H1 (cell line): ENCODE measurements at regions not wholly inside any gene's neighbourhood (a gene's known extent, or its start where the extent isn't known, plus 50 kb on each side); places are given as distances from the start of the nearest gene placed in this dataset.

Experiments
- CTCF ChIA-PET: fragments of 300-600 bp; sonication (Branson Sonifier 250); formaldehyde crosslinking; loops from one replicate; lab custom pipeline; 2021; ENCODE audit not compliant: partially characterized antibody; lab: Charles Lee
- POLR2A ChIA-PET: fragments of 300-600 bp; sonication (Branson Sonifier 250); formaldehyde crosslinking; loops from one replicate; lab custom pipeline; 2021; ENCODE audit warnings: inconsistent platforms; ENCODE audit not compliant: partially characterized antibody; lab: Charles Lee
- DNase-seq, 2 experiments: peaks; one replicate each; pipeline versions ENCODE4 v3.0.0 to v3.0.0-alpha.2; 2010 to 2022; ENCODE audit warnings: low spot score in 2 of 2, low read depth in 1 of 2, mixed read lengths in 1 of 2
- FAIRE-seq: peaks from 2 replicates; lab custom pipeline; 2011; peaks lifted over from hg19 to GRCh38; lab: Jason Lieb, UNC
- H2AFZ ChIP-seq: 2 replicates; pipeline ENCODE4 v1.8.1; 2012; ENCODE audit warnings: low read length, inconsistent platforms
- H2AK5ac ChIP-seq: 2 replicates; pipeline ENCODE4 v1.6.1; 2013; ENCODE audit warnings: low read depth, low read length
- H2BK120ac ChIP-seq: replicated peaks from 2 replicates; pipeline ENCODE3; 2013; ENCODE audit warnings: low read depth, low read length, inconsistent platforms
- H2BK12ac ChIP-seq: 2 replicates; pipeline ENCODE4 v1.6.1; 2013; ENCODE audit warnings: low read depth, low read length
- H2BK15ac ChIP-seq: 2 replicates; pipeline ENCODE4 v1.6.1; 2013; ENCODE audit warnings: low read length
- H2BK20ac ChIP-seq: 2 replicates; pipeline ENCODE4 v1.6.1; 2013; ENCODE audit warnings: low read length
- H2BK5ac ChIP-seq: 2 replicates; pipeline ENCODE4 v1.6.1; 2013; ENCODE audit warnings: low read depth, low read length
- H3K14ac ChIP-seq: 2 replicates; pipeline ENCODE4 v1.6.1; 2013; ENCODE audit warnings: inconsistent platforms; ENCODE audit not compliant: insufficient read length
- H3K18ac ChIP-seq: 2 replicates; pipeline ENCODE4 v1.6.1; 2013; ENCODE audit warnings: low read length; ENCODE audit errors: extremely low read depth
- H3K23ac ChIP-seq: 2 replicates; pipeline ENCODE4 v1.6.1; 2013; ENCODE audit warnings: inconsistent platforms; ENCODE audit not compliant: insufficient read length
- H3K23me2 ChIP-seq: 2 replicates; pipeline ENCODE4 v1.6.1; 2013; ENCODE audit warnings: low read depth, low read length
- H3K27ac ChIP-seq: 2 replicates; pipeline ENCODE4 v1.6.1; 2011; ENCODE audit warnings: low read depth, low read length, inconsistent platforms
- H3K27me3 ChIP-seq, 4 experiments: replicated peaks in 1 of 4; 1 replicate in 1 of 4; 2 replicates in 3 of 4; pipeline versions ENCODE4 v1.6.1 to v1.8.1; 2011 to 2013; ENCODE audit warnings: low read length in 3 of 4, mild to moderate bottlenecking in 3 of 4, inconsistent platforms in 2 of 4, mixed read lengths in 2 of 4, moderate library complexity in 1 of 4; ENCODE audit not compliant: control insufficient read depth in 3 of 4, insufficient read depth in 3 of 4; ENCODE audit errors: extremely low read depth in 1 of 4
- H3K36me3 ChIP-seq, 4 experiments: 2 replicates each; pipeline versions ENCODE4 v1.6.1 to v1.8.1; 2011 to 2013; ENCODE audit warnings: mild to moderate bottlenecking in 4 of 4, low read length in 3 of 4, moderate library complexity in 2 of 4, control low read depth in 1 of 4, inconsistent platforms in 1 of 4; ENCODE audit not compliant: insufficient read depth in 4 of 4, control insufficient read depth in 2 of 4
- H3K4ac ChIP-seq: replicated peaks from 2 replicates; pipeline ENCODE3; 2013; ENCODE audit warnings: low read length, low read depth, mixed read lengths, inconsistent platforms; ENCODE audit not compliant: insufficient read length
- H3K4me1 ChIP-seq, 4 experiments: replicated peaks in 1 of 4; 1 replicate in 1 of 4; 2 replicates in 3 of 4; pipeline versions ENCODE4 v1.6.1 to v1.8.1; 2011 to 2013; ENCODE audit warnings: low read length in 3 of 4, inconsistent platforms in 2 of 4, mixed read lengths in 1 of 4; ENCODE audit not compliant: insufficient read depth in 4 of 4, control insufficient read depth in 3 of 4
- H3K4me2 ChIP-seq, 2 experiments: 2 replicates each; pipeline versions ENCODE4 v1.6.1 to v1.8.1; 2011 to 2013; ENCODE audit warnings: low read depth in 2 of 2, low read length in 2 of 2, control low read depth in 1 of 2, inconsistent platforms in 1 of 2, mild to moderate bottlenecking in 1 of 2; ENCODE audit not compliant: insufficient read depth in 1 of 2
- H3K4me3 ChIP-seq, 4 experiments: fragments of 200-600, 300-600 bp in 1 of 4; sonication (generic), shearing (Covaris generic), sonication (Bioruptor Twin) in 1 of 4; 2 replicates each; pipeline versions ENCODE4 v1.5.1 to v1.8.1; 2011 to 2016; ENCODE audit warnings: low read length in 4 of 4, low read depth in 3 of 4, control low read depth in 2 of 4, inconsistent platforms in 2 of 4, mild to moderate bottlenecking in 2 of 4, mixed read lengths in 1 of 4, moderate library complexity in 1 of 4; ENCODE audit not compliant: insufficient read depth in 2 of 4; ENCODE audit errors: extremely low read depth in 1 of 4
- H3K56ac ChIP-seq: replicated peaks from 2 replicates; pipeline ENCODE3; 2013; ENCODE audit warnings: low read depth, mild to moderate bottlenecking, mixed read lengths, low read length, inconsistent platforms; ENCODE audit not compliant: insufficient read length
- H3K79me1 ChIP-seq: 2 replicates; pipeline ENCODE4 v1.6.1; 2013; ENCODE audit warnings: low read depth, low read length, control low read depth
- H3K79me2 ChIP-seq, 2 experiments: 2 replicates each; pipeline versions ENCODE4 v1.6.1 to v1.8.1; 2012 to 2013; ENCODE audit warnings: low read length in 2 of 2, mild to moderate bottlenecking in 2 of 2, inconsistent platforms in 1 of 2; ENCODE audit not compliant: insufficient read depth in 2 of 2, control insufficient read depth in 1 of 2
- H3K9ac ChIP-seq, 4 experiments: replicated peaks in 1 of 4; 1 replicate in 1 of 4; 2 replicates in 3 of 4; pipeline versions ENCODE4 v1.6.1 to v1.8.1; 2011 to 2013; ENCODE audit warnings: low read depth in 3 of 4, low read length in 3 of 4, control low read depth in 2 of 4, mild to moderate bottlenecking in 2 of 4, moderate library complexity in 2 of 4, inconsistent platforms in 1 of 4; ENCODE audit errors: extremely low read depth in 1 of 4
- H3K9me3 ChIP-seq, 2 experiments: 2 replicates each; pipeline versions ENCODE4 v1.6.1 to v1.8.1; 2012 to 2013; ENCODE audit warnings: mild to moderate bottlenecking in 2 of 2, moderate library complexity in 2 of 2, control low read depth in 1 of 2, inconsistent platforms in 1 of 2, low read depth in 1 of 2, low read length in 1 of 2, mixed read lengths in 1 of 2; ENCODE audit not compliant: insufficient read depth in 2 of 2
- H4K20me1 ChIP-seq, 2 experiments: replicated peaks in 1 of 2; 2 replicates each; pipeline versions ENCODE3 to v1.8.1; 2011 to 2013; ENCODE audit warnings: inconsistent platforms in 2 of 2, low read length in 2 of 2, mild to moderate bottlenecking in 1 of 2; ENCODE audit not compliant: insufficient read depth in 2 of 2, control insufficient read depth in 1 of 2
- H4K5ac ChIP-seq: 2 replicates; pipeline ENCODE4 v1.6.1; 2013; ENCODE audit warnings: low read length, low read depth, mixed read lengths, inconsistent platforms; ENCODE audit not compliant: insufficient read length
- H4K8ac ChIP-seq: 2 replicates; pipeline ENCODE4 v1.8.0; 2013; ENCODE audit warnings: mild to moderate bottlenecking, moderate library complexity, low read length, inconsistent platforms; ENCODE audit not compliant: insufficient read depth; ENCODE audit errors: extremely low read depth
- H4K91ac ChIP-seq: replicated peaks from 2 replicates; pipeline ENCODE3; 2013; ENCODE audit warnings: low read length, mixed read lengths, inconsistent platforms; ENCODE audit not compliant: insufficient read length
- BCL11A ChIP-seq, 2 experiments: IDR thresholded peaks; one replicate each; pipeline ENCODE4 v1.6.1; 2011; ENCODE audit warnings: low read depth in 2 of 2, low read length in 2 of 2, mild to moderate bottlenecking in 2 of 2
- EGR1 ChIP-seq: IDR thresholded peaks from 2 replicates; pipeline ENCODE4 v1.6.1; 2011; ENCODE audit warnings: low read depth, low read length, borderline replicate concordance
- SAP30 ChIP-seq: fragments of 300-600 bp; sonication (generic); IDR thresholded peaks from 2 replicates; pipeline ENCODE4 v1.7.1; 2012; ENCODE audit warnings: low read length, moderate library complexity, mild to moderate bottlenecking, inconsistent platforms; ENCODE audit not compliant: insufficient read depth, insufficient replicate concordance
- SUZ12 ChIP-seq: fragments of 200-600 bp; sonication (generic); IDR thresholded peaks from 2 replicates; pipeline ENCODE4 v1.6.1; 2012; ENCODE audit warnings: mild to moderate bottlenecking, inconsistent platforms, low read length, moderate library complexity, mixed read lengths
- TCF12 ChIP-seq: IDR thresholded peaks from 2 replicates; pipeline ENCODE4 v1.6.1; 2011; ENCODE audit warnings: low read depth, mild to moderate bottlenecking, low read length
- WGBS, 2 experiments: shearing (Covaris generic) in 1 of 2; methylation state at CpG; one replicate each; pipeline versions ENCODE4 v1.1.6 to v1.1.7; 2013 to 2015; ENCODE audit warnings: low lambda C conversion rate in 2 of 2, mixed read lengths in 2 of 2, inconsistent platforms in 1 of 2, low coverage in 1 of 2, missing lambda C conversion rate in 1 of 2; ENCODE audit not compliant: insufficient replicate concordance in 2 of 2, insufficient coverage in 1 of 2, insufficient read length in 1 of 2; ENCODE audit errors: extremely low coverage in 1 of 2, missing lambda C conversion rate in 1 of 2; 5-methylcytosine and 5-hydroxymethylcytosine counted together

DNA sequence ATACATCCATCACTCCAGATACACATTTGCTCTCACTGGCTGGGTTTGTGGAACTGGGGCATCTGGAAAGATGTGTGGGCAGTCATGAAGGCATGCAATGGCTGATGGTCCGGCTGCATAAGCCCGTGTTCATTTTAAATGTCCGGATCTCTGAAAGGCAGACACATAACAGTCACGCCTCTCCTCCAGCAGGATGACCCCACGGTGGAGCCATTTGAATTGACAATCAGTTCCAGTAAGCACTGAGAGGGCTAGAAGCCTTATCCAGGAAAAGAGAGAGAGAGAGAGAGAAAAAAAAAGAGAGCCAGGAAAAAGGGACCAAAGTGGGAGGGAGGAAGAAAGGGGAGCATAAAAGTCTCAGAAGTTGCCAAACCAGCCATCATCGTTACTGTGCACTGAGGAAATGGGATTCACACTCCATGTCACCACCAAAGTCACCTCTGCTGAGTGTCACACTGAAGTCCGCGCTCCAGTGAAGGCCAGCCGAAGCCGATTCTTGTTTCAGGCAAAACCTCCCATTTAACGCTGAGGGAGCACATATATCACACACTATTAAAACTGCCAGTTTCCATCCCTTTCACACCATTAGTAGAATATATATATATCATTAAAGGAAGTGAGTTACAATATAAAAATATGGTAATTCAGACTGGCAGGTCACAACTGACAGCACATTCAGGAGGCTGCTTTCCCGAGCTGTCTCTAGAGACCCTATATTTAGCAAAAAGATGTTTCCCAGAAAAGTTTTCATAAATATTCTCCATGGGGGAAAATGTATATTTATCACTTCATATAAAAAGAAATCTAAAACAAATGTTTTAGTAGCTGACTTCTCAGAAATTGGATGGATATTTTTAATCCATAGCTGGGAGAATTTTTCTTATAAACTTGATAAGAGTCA, 142.0 kb downstream of the ACTR3 start:
- no peak overlapping the region for H3K4me2 ChIP-seq

More for the DNA sequence above, 142.0 kb downstream of the ACTR3 start:
- Histone ChIP-seq H2BK15ac (no peak overlapping the region), H4K20me1 (no peaks in the 10 kb centered on the region), H3K79me1 (no peaks in the 10 kb centered on the region), H2AFZ (no peak overlapping the region), H2AK5ac (no peak overlapping the region), H2BK20ac (no peak overlapping the region), H3K4me3 (no peak overlapping the region), H2BK12ac (no peak overlapping the region), H3K9ac (no peak overlapping the region), H3K9me3 (no peaks in the 10 kb centered on the region), H2BK120ac (no peak overlapping the region), H2BK5ac (no peak overlapping the region), H3K23me2 (no peaks in the 10 kb centered on the region), H3K56ac (no peak overlapping the region), H3K27ac (no peak overlapping the region), H3K79me2 (no peaks in the 10 kb centered on the region), H3K4ac (no peak overlapping the region), H3K4me1 (peaks cover 0 to 9% (median 2%) of the 10 kb centered on the region in 4 experiments; a peak in 3 of 7 replicates), H3K36me3 (no peaks in the 10 kb centered on the region), H4K91ac (no peak overlapping the region), H4K8ac (no peak overlapping the region), H3K27me3 (no peaks in the 10 kb centered on the region), H3K18ac (no peak overlapping the region), H3K14ac (no peak overlapping the region), H4K5ac (no peak overlapping the region), H3K23ac (no peak overlapping the region)
- TF ChIP-seq TCF12 (no peak), EGR1 (no peak), SAP30 (no peak), BCL11A (IDR thresholded peaks at IDR 0.05; ENCODE audit: low read depth in 2 of 2, low read length in 2 of 2) (no peak), SUZ12 (no peak)
- POLR2A ChIA-PET: no interaction called here
- CTCF ChIA-PET: no interaction called here
- DNase-seq (no peak), FAIRE-seq (no peak)
- WGBS, 2 experiments: 90% methylated on average over 12 of the region's 12 CpGs; no CpG with 5 or more reads in 1 of the 2 experiments
